Effector memory CD8-positive, alpha-beta T cell (primary cell): ENCODE measurements at regions not wholly inside any gene's neighbourhood (a gene's known extent, or its start where the extent isn't known, plus 50 kb on each side); places are given as distances from the start of the nearest gene placed in this dataset.
A peak's percentile ranks its signal among the peaks of the same experiment; 100 is the strongest.

ENCODE experiments used
- ATAC-seq: fragments of 150-1000 bp; cut with Tn5 transposase; replicated peaks from 2 replicates; pipeline ENCODE4 v1.10.0; 2021; ENCODE audit warnings: mild to moderate bottlenecking, moderate library complexity
- DNase-seq, 3 experiments: peaks; one replicate each; pipeline ENCODE4 v3.0.0; 2021
- H3K27ac Mint-ChIP-seq, 2 donors: one replicate each; pipeline ENCODE4 v1.8.0; 2022; ENCODE audit warnings: mild to moderate bottlenecking in 2 of 2, mixed read lengths in 2 of 2, moderate library complexity in 2 of 2
- H3K27me3 Mint-ChIP-seq, 2 donors: one replicate each; pipeline ENCODE4 v1.8.0; 2022; ENCODE audit warnings: mixed read lengths in 2 of 2
- H3K36me3 Mint-ChIP-seq: one replicate; pipeline ENCODE4 v1.8.0; 2022; ENCODE audit warnings: mild to moderate bottlenecking, moderate library complexity, mixed read lengths; ENCODE audit not compliant: insufficient read depth
- H3K4me1 Mint-ChIP-seq, 2 donors: one replicate each; pipeline ENCODE4 v1.8.0; 2022; ENCODE audit warnings: low read depth in 2 of 2, mixed read lengths in 2 of 2
- H3K4me3 Mint-ChIP-seq, 2 donors: one replicate each; pipeline ENCODE4 v1.8.0; 2022; ENCODE audit warnings: mild to moderate bottlenecking in 2 of 2, mixed read lengths in 2 of 2, moderate library complexity in 2 of 2
- H3K9me3 Mint-ChIP-seq, 2 donors: one replicate each; pipeline ENCODE4 v1.8.0; 2022; ENCODE audit warnings: mixed read lengths in 2 of 2

- Mint-ChIP-seq H3K4me1 (peaks cover 12 to 21% of the 10 kb centered on the region in 2 donors), H3K4me3 (no peak overlapping the region), H3K36me3 (peaks cover 4% of the 10 kb centered on the region), H3K9me3 (no peaks in the 10 kb centered on the region), H3K27me3 (peaks cover 9 to 12% of the 10 kb centered on the region in 2 donors), H3K27ac (no peak overlapping the region)
- DNase-seq (no peak), ATAC-seq (no peak)
Observed at GRCh38 chr11:111444040-111444439, 65.0 kb upstream of the POU2AF1 start.

GRCh38 chr11:111443640-111444039 lies 64.6 kb upstream of the POU2AF1 start:
- ATAC-seq, result no peak
- H3K4me3 Mint-ChIP-seq, result no peak overlapping the region
- H3K36me3 Mint-ChIP-seq, result peaks cover 4% of the 10 kb centered on the region
- peaks cover 13 to 15% of the 10 kb centered on the region in 2 donors for H3K27me3 Mint-ChIP-seq
- no peak overlapping the region for H3K27ac Mint-ChIP-seq
- DNase-seq, result no peak
- no peaks in the 10 kb centered on the region for H3K9me3 Mint-ChIP-seq
- peaks cover 12 to 21% of the 10 kb centered on the region in 2 donors for H3K4me1 Mint-ChIP-seq

- no peak for ATAC-seq
- no peaks in the 10 kb centered on the region for H3K9me3 Mint-ChIP-seq
- peaks cover 12 to 21% of the 10 kb centered on the region in 2 donors for H3K4me1 Mint-ChIP-seq
- peaks cover 4% of the 10 kb centered on the region for H3K36me3 Mint-ChIP-seq
- no peak overlapping the region for H3K27ac Mint-ChIP-seq
- no peak overlapping the region for H3K4me3 Mint-ChIP-seq
- H3K27me3 Mint-ChIP-seq, result peaks cover 19 to 21% of the 10 kb centered on the region in 2 donors
- no peak for DNase-seq
Observed at GRCh38 chr11:111443032-111443431, 64.0 kb upstream of the POU2AF1 start.

GRCh38 chr11:111441443-111441842 lies 62.4 kb upstream of the POU2AF1 start:
- H3K27me3 Mint-ChIP-seq, result peaks cover 28 to 31% of the 10 kb centered on the region in 2 donors
- no peak for DNase-seq
- peaks cover 18 to 24% of the 10 kb centered on the region in 2 donors for H3K4me1 Mint-ChIP-seq
- no peak overlapping the region for H3K4me3 Mint-ChIP-seq
- peaks cover 1% of the 10 kb centered on the region for H3K36me3 Mint-ChIP-seq
- no peaks in the 10 kb centered on the region for H3K9me3 Mint-ChIP-seq
- no peak for ATAC-seq
- no peak overlapping the region for H3K27ac Mint-ChIP-seq

GRCh38 chr11:111440416-111441205 lies 61.5 kb upstream of the POU2AF1 start:
- Mint-ChIP-seq H3K4me1 (peaks cover 10 to 16% of the 10 kb centered on the region in 2 donors), H3K36me3 (no peaks in the 10 kb centered on the region), H3K27me3 (peaks cover 31 to 33% of the 10 kb centered on the region in 2 donors), H3K27ac (peak overlapping the region in 1 of 2 donors; percentile 33), H3K4me3 (no peak overlapping the region), H3K9me3 (no peaks in the 10 kb centered on the region)
- DNase-seq (no peak), ATAC-seq (no peak)

GRCh38 chr11:111439901-111440300 lies 60.8 kb upstream of the POU2AF1 start:
- Mint-ChIP-seq H3K27ac (no peak overlapping the region), H3K4me3 (no peak overlapping the region), H3K4me1 (peaks cover 9 to 15% of the 10 kb centered on the region in 2 donors), H3K9me3 (no peaks in the 10 kb centered on the region), H3K36me3 (no peaks in the 10 kb centered on the region), H3K27me3 (peaks cover 34 to 36% of the 10 kb centered on the region in 2 donors)
- DNase-seq (no peak), ATAC-seq (no peak)

GRCh38 chr11:111438846-111439520 lies 59.9 kb upstream of the POU2AF1 start:
- peaks cover 9 to 15% of the 10 kb centered on the region in 2 donors for H3K4me1 Mint-ChIP-seq
- H3K27me3 Mint-ChIP-seq, result peaks cover 34 to 38% of the 10 kb centered on the region in 2 donors
- no peaks in the 10 kb centered on the region for H3K9me3 Mint-ChIP-seq
- H3K4me3 Mint-ChIP-seq, result no peak overlapping the region
- DNase-seq (no peak), ATAC-seq (no peak)
- H3K27ac Mint-ChIP-seq, result peak overlapping the region in 1 of 2 donors; percentile 22
- no peaks in the 10 kb centered on the region for H3K36me3 Mint-ChIP-seq

GRCh38 chr11:111438168-111438567 lies 59.1 kb upstream of the POU2AF1 start:
- H3K4me1 Mint-ChIP-seq, result peaks cover 9 to 10% of the 10 kb centered on the region in 2 donors
- H3K27ac Mint-ChIP-seq, result no peak overlapping the region
- ATAC-seq (no peak), DNase-seq (no peak)
- no peak overlapping the region for H3K4me3 Mint-ChIP-seq
- no peaks in the 10 kb centered on the region for H3K36me3 Mint-ChIP-seq
- no peaks in the 10 kb centered on the region for H3K9me3 Mint-ChIP-seq
- H3K27me3 Mint-ChIP-seq, result peaks cover 35 to 41% of the 10 kb centered on the region in 2 donors

GRCh38 chr11:111435046-111435698 lies 56.1 kb upstream of the POU2AF1 start:
- Mint-ChIP-seq H3K36me3 (no peaks in the 10 kb centered on the region), H3K4me1 (peaks cover 9% of the 10 kb centered on the region in 2 donors), H3K4me3 (no peak overlapping the region), H3K27me3 (peaks cover 50 to 64% of the 10 kb centered on the region in 2 donors), H3K9me3 (no peaks in the 10 kb centered on the region), H3K27ac (no peak overlapping the region)
- ATAC-seq, result no peak
- DNase-seq, result no peak

GRCh38 chr11:111429066-111429506 lies 50.0 kb upstream of the POU2AF1 start:
- peaks cover 41% of the 10 kb centered on the region in 2 donors for H3K27me3 Mint-ChIP-seq
- ATAC-seq, result no peak
- DNase-seq, result peak in 1 of 3 experiments; percentile 9
- H3K4me1 Mint-ChIP-seq, result no peaks in the 10 kb centered on the region
- H3K9me3 Mint-ChIP-seq, result no peaks in the 10 kb centered on the region
- H3K4me3 Mint-ChIP-seq, result no peak overlapping the region
- H3K27ac Mint-ChIP-seq, result no peak overlapping the region
- no peaks in the 10 kb centered on the region for H3K36me3 Mint-ChIP-seq
